Endothelial cell of umbilical vein (primary cell): ENCODE measurements at regions not wholly inside any gene's neighbourhood (a gene's known extent, or its start where the extent isn't known, plus 50 kb on each side); places are given as distances from the start of the nearest gene placed in this dataset.

Experiments used
- BruUV-seq: library from RNA; stranded (reverse); fragments of 400-500 nt; replicated peaks from 2 replicates; lab custom pipeline; 2021; lab: Mats Ljungman, UMichigan
- CTCF ChIA-PET: fragments of 300-600, 350-600 bp; sonication (Branson Sonifier 250); formaldehyde crosslinking; loops from one replicate; lab custom pipeline; 2021; ENCODE audit warnings: antibody characterized with exemption, inconsistent platforms; lab: Charles Lee
- POLR2A ChIA-PET: fragments of 300-600, 350-600 bp; sonication (Branson Sonifier 250); formaldehyde crosslinking; loops from one replicate; lab custom pipeline; 2021; ENCODE audit warnings: antibody characterized with exemption, inconsistent platforms; lab: Charles Lee
- DNase-seq: peaks from one replicate; pipeline ENCODE4 v3.0.0-alpha.2; 2011; ENCODE audit warnings: low read depth, low spot score
- FAIRE-seq: peaks from 2 replicates; lab custom pipeline; 2011; peaks lifted over from hg19 to GRCh38; lab: Jason Lieb, UNC
- H2AFZ ChIP-seq: 2 replicates; pipeline ENCODE4 v1.6.0; 2012; ENCODE audit warnings: low read depth, low read length, control low read depth, inconsistent platforms
- H3K27ac ChIP-seq: 2 replicates; pipeline ENCODE4 v1.5.1; 2011; ENCODE audit warnings: low read depth, mild to moderate bottlenecking, control low read depth, low read length, moderate library complexity; ENCODE audit not compliant: insufficient read depth
- H3K27me3 ChIP-seq, 2 experiments: 2 replicates each; pipeline versions ENCODE4 v1.6.0 to v1.6.1; 2011; ENCODE audit warnings: low read length in 2 of 2, mixed read lengths in 1 of 2; ENCODE audit not compliant: control insufficient read depth in 2 of 2, insufficient read depth in 2 of 2
- H3K36me3 ChIP-seq, 2 experiments: 2 replicates in 1 of 2; 3 replicates in 1 of 2; pipeline ENCODE4 v1.5.1; 2011; ENCODE audit warnings: low read length in 2 of 2, mild to moderate bottlenecking in 1 of 2, moderate library complexity in 1 of 2; ENCODE audit not compliant: control insufficient read depth in 2 of 2, insufficient read depth in 2 of 2; ENCODE audit errors: extremely low read depth in 1 of 2
- H3K4me1 ChIP-seq: 3 replicates; pipeline ENCODE4 v1.5.1; 2011; ENCODE audit warnings: mild to moderate bottlenecking, low read length; ENCODE audit not compliant: control insufficient read depth, insufficient read depth; ENCODE audit errors: extremely low read depth
- H3K4me2 ChIP-seq: 2 replicates; pipeline ENCODE4 v1.6.1; 2011; ENCODE audit warnings: low read length, control low read depth, mixed read lengths; ENCODE audit not compliant: insufficient read depth
- H3K4me3 ChIP-seq, 3 experiments: fragments of 200-600 bp in 1 of 3; sonication (generic), shearing (Covaris generic) in 1 of 3; replicated peaks in 1 of 3; 2 replicates each; pipeline ENCODE4 v1.5.1; 2011 to 2016; ENCODE audit warnings: control low read depth in 3 of 3, low read length in 3 of 3, mild to moderate bottlenecking in 2 of 3, inconsistent platforms in 1 of 3, low read depth in 1 of 3, moderate library complexity in 1 of 3; ENCODE audit not compliant: insufficient read depth in 1 of 3
- H3K79me2 ChIP-seq: 2 replicates; pipeline ENCODE4 v1.6.0; 2012; ENCODE audit warnings: low read length, inconsistent platforms; ENCODE audit not compliant: control insufficient read depth, insufficient read depth
- H3K9ac ChIP-seq: replicated peaks from 2 replicates; pipeline ENCODE3; 2011; ENCODE audit warnings: low read length, control low read depth; ENCODE audit not compliant: insufficient read depth; ENCODE audit errors: extremely low read depth
- H3K9me1 ChIP-seq: replicated peaks from 3 replicates; pipeline ENCODE4 v1.6.0; 2011; ENCODE audit warnings: mild to moderate bottlenecking, low read length; ENCODE audit not compliant: control insufficient read depth, insufficient read depth; ENCODE audit errors: extremely low read depth
- H3K9me3 ChIP-seq: replicated peaks from 2 replicates; pipeline ENCODE4 v1.5.1; 2012; ENCODE audit warnings: low read length, inconsistent platforms; ENCODE audit not compliant: control insufficient read depth, insufficient read depth
- H4K20me1 ChIP-seq: replicated peaks from 2 replicates; pipeline ENCODE3; 2011; ENCODE audit warnings: mild to moderate bottlenecking, low read length; ENCODE audit not compliant: control insufficient read depth, insufficient read depth; ENCODE audit errors: extremely low read depth
- CTCF ChIP-seq, 2 donors: IDR thresholded peaks; 1 replicate in 1 of 2; 2 replicates in 1 of 2; pipeline ENCODE4 v1.5.1; 2011; ENCODE audit warnings: low read length in 2 of 2, mild to moderate bottlenecking in 2 of 2, moderate library complexity in 2 of 2, control low read depth in 1 of 2, inconsistent platforms in 1 of 2, low read depth in 1 of 2; ENCODE audit not compliant: insufficient read depth in 1 of 2; ENCODE audit errors: extremely low read depth in 1 of 2
- EZH2 ChIP-seq: IDR thresholded peaks from 2 replicates; pipeline ENCODE4 v1.6.1; 2012; ENCODE audit warnings: borderline replicate concordance, low read depth, mild to moderate bottlenecking, moderate library complexity, low read length, inconsistent platforms; ENCODE audit not compliant: severe bottlenecking
- FOS ChIP-seq: IDR thresholded peaks from 2 replicates; pipeline ENCODE4 v1.6.1; 2011; ENCODE audit warnings: mild to moderate bottlenecking, low read length, moderate library complexity, borderline replicate concordance; ENCODE audit not compliant: insufficient read depth
- GATA2 ChIP-seq: IDR thresholded peaks from 2 replicates; pipeline ENCODE4 v1.7.0; 2011; ENCODE audit warnings: low read depth, mild to moderate bottlenecking, moderate library complexity, mixed read lengths, low read length; ENCODE audit not compliant: insufficient read length, insufficient read depth
- JUN ChIP-seq: IDR thresholded peaks from 2 replicates; pipeline ENCODE4 v1.6.1; 2011; ENCODE audit warnings: borderline replicate concordance, low read depth; ENCODE audit not compliant: insufficient read length, insufficient read depth
- MAX ChIP-seq: IDR thresholded peaks from 2 replicates; pipeline ENCODE4 v1.6.1; 2011; ENCODE audit not compliant: insufficient read depth, insufficient read length
- MYC ChIP-seq: IDR thresholded peaks from one replicate; pipeline ENCODE4 v1.6.1; 2011; ENCODE audit warnings: mild to moderate bottlenecking, low read depth, low read length
- POLR2A ChIP-seq: IDR thresholded peaks from 2 replicates; pipeline ENCODE4 v1.6.1; 2012; ENCODE audit warnings: low read depth, mild to moderate bottlenecking, control low read depth, low read length
- POLR2AphosphoS5 ChIP-seq: IDR thresholded peaks from 2 replicates; pipeline ENCODE4 v1.6.1; 2012; ENCODE audit warnings: low read depth, mild to moderate bottlenecking, control low read depth, low read length, moderate library complexity; ENCODE audit not compliant: insufficient read depth
- dilution Hi-C: fragments of 300-500 bp; cut with MboI; formaldehyde crosslinking; loops from one replicate; pipeline ENCODE4 v1.15.0; 2019; ENCODE audit warnings: low sequenced_read_pairs; ENCODE audit not compliant: extremely low pct_ligation_motif_present
- intact Hi-C: fragments of 100-400 bp; cut with micrococcal nuclease; formaldehyde crosslinking; loops from one replicate; pipeline ENCODE4 v1.10.0; 2022

GRCh38 chr1:214958486-214958885 is 124.1 kb upstream of the KCNK2 start:
- dilution Hi-C loops (no loop called here), intact Hi-C loops (no loop called here)
- FAIRE-seq: no peak
- H3K4me2 ChIP-seq: no peak overlapping the region
- H3K9ac ChIP-seq: no peak overlapping the region
- no peaks in the 10 kb centered on the region for H3K36me3 ChIP-seq
- peaks cover 0 to 3% of the 10 kb centered on the region in 2 experiments for H3K27me3 ChIP-seq
- H4K20me1 ChIP-seq: no peaks in the 10 kb centered on the region
- TF ChIP-seq CTCF (IDR thresholded peaks at IDR 0.05; ENCODE audit: extremely low read depth in 1 of 2, insufficient read depth in 1 of 2, low read depth in 1 of 2, low read length in 2 of 2) (no peak), EZH2 (no peak), GATA2 (no peak), MYC (no peak), JUN (no peak), FOS (no peak), POLR2AphosphoS5 (no peak), MAX (no peak), POLR2A (no peak)
- BruUV-seq: no TSS peak
- H3K79me2 ChIP-seq: no peaks in the 10 kb centered on the region
- CTCF ChIA-PET: interaction anchor here (0.8 to 1.0 kb wide), 2 partner anchors 10 to 13 kb away, joined by 3 read pairs; no protein-coding TSS in a partner anchor
- DNase-seq: no peak
- H3K27ac ChIP-seq: no peak overlapping the region
- H3K9me3 ChIP-seq: no peaks in the 10 kb centered on the region
- no peaks in the 10 kb centered on the region for H3K4me1 ChIP-seq
- H3K4me3 ChIP-seq: no peak overlapping the region
- POLR2A ChIA-PET: no interaction called here
- no peak overlapping the region for H2AFZ ChIP-seq
- no peaks in the 10 kb centered on the region for H3K9me1 ChIP-seq
